Lower leg skin (tissue), 3 donors: ENCODE measurements at regions not wholly inside any gene's neighbourhood (a gene's known extent, or its start where the extent isn't known, plus 50 kb on each side); places are given as distances from the start of the nearest gene placed in this dataset.

Source experiments
- CTCF ChIP-seq, 3 donors: fragments of 450-650 bp; IDR thresholded peaks; one replicate each; pipeline ENCODE4 v1.5.1; 2016; ENCODE audit warnings: antibody characterized with exemption in 3 of 3, mild to moderate bottlenecking in 3 of 3, moderate library complexity in 2 of 3
- POLR2A ChIP-seq, 2 donors: fragments of 450-650 bp; IDR thresholded peaks; one replicate each; pipeline ENCODE4 v1.6.1; 2016 to 2017; ENCODE audit warnings: antibody characterized with exemption in 2 of 2, mild to moderate bottlenecking in 1 of 2, moderate library complexity in 1 of 2

GRCh38 chr1:194233069-194233468 is 1046.7 kb upstream of the B3GALT2 start:
- TF ChIP-seq POLR2A (IDR thresholded peaks at IDR 0.05) (no peak), CTCF (IDR thresholded peaks at IDR 0.05) (no peak)
